Vagina (tissue), 2 donors: ENCODE measurements at regions not wholly inside any gene's neighbourhood (a gene's known extent, or its start where the extent isn't known, plus 50 kb on each side); places are given as distances from the start of the nearest gene placed in this dataset.

Experiments
- DNase-seq, 2 donors: peaks; one replicate each; pipeline ENCODE4 v3.0.0-alpha.2; 2017; ENCODE audit errors: extremely low spot score in 2 of 2
- H3K27ac ChIP-seq: fragments of 200-600 bp; sonication (generic); one replicate; pipeline ENCODE4 v1.5.1; 2019
- H3K27me3 ChIP-seq: fragments of 200-600 bp; sonication (generic); one replicate; pipeline ENCODE4 v1.5.1; 2019
- H3K36me3 ChIP-seq, 2 donors: fragments of 200-600 bp; sonication (generic); one replicate each; pipeline ENCODE4 v1.5.1; 2017 to 2019
- H3K4me1 ChIP-seq: fragments of 200-600 bp; sonication (generic); one replicate; pipeline ENCODE4 v1.5.1; 2019
- H3K4me3 ChIP-seq, 2 donors: fragments of 200-600 bp; sonication (generic); 1 replicate in 1 of 2; 2 replicates in 1 of 2; pipeline ENCODE4 v1.5.1; 2016 to 2019
- H3K9me3 ChIP-seq: fragments of 200-600 bp; sonication (generic); one replicate; pipeline ENCODE4 v1.5.1; 2019
- POLR2A ChIP-seq, 2 donors: fragments of 450-650 bp; IDR thresholded peaks; one replicate each; pipeline ENCODE4 v1.6.1; 2017; ENCODE audit warnings: antibody characterized with exemption in 2 of 2, mild to moderate bottlenecking in 2 of 2, moderate library complexity in 2 of 2
- POLR2AphosphoS5 ChIP-seq, 2 donors: sonication (generic); formaldehyde crosslinking; IDR thresholded peaks; one replicate each; pipeline ENCODE4 v1.9.0; 2017; ENCODE audit warnings: antibody characterized with exemption in 2 of 2, mild to moderate bottlenecking in 2 of 2, low read depth in 1 of 2; ENCODE audit not compliant: insufficient read depth in 1 of 2
- intact Hi-C: fragments of 100-400 bp; cut with DNase I; formaldehyde crosslinking; loops from one replicate; pipeline ENCODE4 v1.15.1; 2023
- TF ChIP-seq, protein P1 (sequence below), 3 experiments: fragments of 450-650 bp in 2 of 3; fragments of 200-600 bp in 1 of 3; sonication (generic) in 1 of 3; IDR thresholded peaks; one replicate each; pipeline ENCODE4 v1.5.1; 2017 to 2019; ENCODE audit warnings: antibody characterized with exemption in 3 of 3, mild to moderate bottlenecking in 2 of 3, moderate library complexity in 2 of 3

GRCh38 chr3:154977666-154978065 is 102.5 kb upstream of the MME start:
- H3K27me3 ChIP-seq: no peaks in the 10 kb centered on the region
- DNase-seq: no peak
- no peaks in the 10 kb centered on the region for H3K4me1 ChIP-seq
- intact Hi-C loops: no loop called here
- no peaks in the 10 kb centered on the region for H3K36me3 ChIP-seq
- TF ChIP-seq POLR2A (IDR thresholded peaks at IDR 0.05) (no peak), POLR2AphosphoS5 (IDR thresholded peaks at IDR 0.05; ENCODE audit: insufficient read depth in 1 of 2, low read depth in 1 of 2) (no peak)
- TF ChIP-seq, protein P1, sequence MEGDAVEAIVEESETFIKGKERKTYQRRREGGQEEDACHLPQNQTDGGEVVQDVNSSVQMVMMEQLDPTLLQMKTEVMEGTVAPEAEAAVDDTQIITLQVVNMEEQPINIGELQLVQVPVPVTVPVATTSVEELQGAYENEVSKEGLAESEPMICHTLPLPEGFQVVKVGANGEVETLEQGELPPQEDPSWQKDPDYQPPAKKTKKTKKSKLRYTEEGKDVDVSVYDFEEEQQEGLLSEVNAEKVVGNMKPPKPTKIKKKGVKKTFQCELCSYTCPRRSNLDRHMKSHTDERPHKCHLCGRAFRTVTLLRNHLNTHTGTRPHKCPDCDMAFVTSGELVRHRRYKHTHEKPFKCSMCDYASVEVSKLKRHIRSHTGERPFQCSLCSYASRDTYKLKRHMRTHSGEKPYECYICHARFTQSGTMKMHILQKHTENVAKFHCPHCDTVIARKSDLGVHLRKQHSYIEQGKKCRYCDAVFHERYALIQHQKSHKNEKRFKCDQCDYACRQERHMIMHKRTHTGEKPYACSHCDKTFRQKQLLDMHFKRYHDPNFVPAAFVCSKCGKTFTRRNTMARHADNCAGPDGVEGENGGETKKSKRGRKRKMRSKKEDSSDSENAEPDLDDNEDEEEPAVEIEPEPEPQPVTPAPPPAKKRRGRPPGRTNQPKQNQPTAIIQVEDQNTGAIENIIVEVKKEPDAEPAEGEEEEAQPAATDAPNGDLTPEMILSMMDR (IDR thresholded peaks at IDR 0.05): no peak
- no peak overlapping the region for H3K27ac ChIP-seq
- no peak overlapping the region for H3K4me3 ChIP-seq
- no peaks in the 10 kb centered on the region for H3K9me3 ChIP-seq

DNA sequence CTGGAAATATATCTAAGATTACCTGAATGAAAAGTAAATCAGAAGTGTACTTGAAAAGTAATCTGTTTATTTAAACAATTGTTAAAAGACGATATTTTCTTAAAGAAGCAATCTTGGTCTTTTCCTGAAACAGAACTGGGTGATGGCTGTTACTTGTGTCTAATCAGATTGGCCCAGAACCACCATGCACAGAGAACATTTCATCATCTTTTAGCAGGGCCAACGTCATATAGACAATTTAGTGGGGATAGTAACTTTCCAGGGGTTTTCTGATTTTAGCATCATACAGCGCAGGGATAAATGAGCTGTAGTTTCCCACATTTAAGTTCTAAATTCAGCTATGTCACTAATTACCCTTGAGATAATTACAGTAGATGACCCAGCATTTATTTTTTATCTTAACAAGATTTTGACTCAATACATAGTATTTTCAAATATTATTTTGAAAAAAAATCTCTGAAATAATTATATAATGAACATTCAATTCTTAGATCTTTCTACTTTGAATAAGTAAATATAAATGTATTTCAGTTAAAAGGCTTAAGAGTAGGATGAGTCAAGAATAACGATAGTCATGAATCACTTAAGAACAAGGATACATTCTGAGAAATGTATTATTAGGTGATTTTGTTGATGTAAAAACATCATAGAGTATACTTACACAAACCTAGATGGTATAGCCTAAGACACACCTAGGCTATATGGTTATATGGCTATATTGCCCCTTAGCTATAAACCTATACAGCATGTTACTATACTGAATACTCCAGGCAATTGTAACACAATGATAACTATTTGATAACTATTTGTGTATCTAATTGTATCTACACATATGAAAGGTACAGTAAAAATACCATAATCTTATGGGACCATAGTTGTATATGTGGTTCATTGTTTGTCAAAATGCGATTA is 103.8 kb upstream of the MME start:
- H3K36me3 ChIP-seq: no peaks in the 10 kb centered on the region
- no peak for TF ChIP-seq POLR2A (IDR thresholded peaks at IDR 0.05)
- TF ChIP-seq, protein P1 (IDR thresholded peaks at IDR 0.05): no peak
- TF ChIP-seq POLR2AphosphoS5 (IDR thresholded peaks at IDR 0.05; ENCODE audit: insufficient read depth in 1 of 2, low read depth in 1 of 2): no peak
- H3K9me3 ChIP-seq: no peaks in the 10 kb centered on the region
- intact Hi-C loops: no loop called here
- H3K27ac ChIP-seq: no peak overlapping the region
- no peak for DNase-seq
- H3K4me3 ChIP-seq: no peak overlapping the region
- H3K4me1 ChIP-seq: no peaks in the 10 kb centered on the region
- no peaks in the 10 kb centered on the region for H3K27me3 ChIP-seq

- intact Hi-C loops: no loop called here
- H3K9me3 ChIP-seq: no peaks in the 10 kb centered on the region
Observed at GRCh38 chr3:154973851-154974250, 106.3 kb upstream of the MME start.

DNA sequence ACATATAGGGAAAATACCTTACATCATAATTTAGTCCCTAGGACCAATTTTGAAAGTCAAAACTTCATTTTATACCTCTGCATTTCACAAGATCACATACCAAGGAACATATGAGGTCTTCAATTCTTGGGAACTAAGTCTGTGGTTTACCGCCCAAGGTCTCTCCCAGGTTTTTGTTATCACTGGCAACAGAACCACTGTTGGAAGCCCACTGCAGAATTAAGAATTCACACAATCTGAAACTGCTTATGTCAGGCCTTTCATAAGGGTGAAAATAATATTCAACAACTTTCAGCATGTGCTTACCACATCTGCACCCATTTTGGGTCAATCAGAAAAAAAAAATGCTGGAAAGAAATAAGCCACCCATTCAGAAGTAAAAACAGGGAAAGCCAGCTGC is 107.2 kb upstream of the MME start:
- no peaks in the 10 kb centered on the region for H3K36me3 ChIP-seq
- H3K27me3 ChIP-seq: no peaks in the 10 kb centered on the region
- TF ChIP-seq, protein P1 (IDR thresholded peaks at IDR 0.05): no peak
- TF ChIP-seq POLR2A (IDR thresholded peaks at IDR 0.05): no peak
- TF ChIP-seq POLR2AphosphoS5 (IDR thresholded peaks at IDR 0.05; ENCODE audit: insufficient read depth in 1 of 2, low read depth in 1 of 2): no peak
- no peak overlapping the region for H3K4me3 ChIP-seq
- H3K4me1 ChIP-seq: peaks cover 8% of the 10 kb centered on the region
- no peaks in the 10 kb centered on the region for H3K9me3 ChIP-seq
- H3K27ac ChIP-seq: no peak overlapping the region
- DNase-seq: no peak
- intact Hi-C loops: no loop called here

More at GRCh38 chr3:154973851-154974250, 106.3 kb upstream of the MME start:
- no peak for DNase-seq
- TF ChIP-seq POLR2AphosphoS5 (IDR thresholded peaks at IDR 0.05; ENCODE audit: insufficient read depth in 1 of 2, low read depth in 1 of 2) (no peak), POLR2A (IDR thresholded peaks at IDR 0.05) (no peak)
- TF ChIP-seq, protein P1 (IDR thresholded peaks at IDR 0.05): no peak
- Histone ChIP-seq H3K27ac (no peak overlapping the region), H3K27me3 (no peaks in the 10 kb centered on the region), H3K36me3 (no peaks in the 10 kb centered on the region), H3K4me3 (no peak overlapping the region), H3K4me1 (peaks cover 8% of the 10 kb centered on the region)

GRCh38 chr3:154971771-154972326 is 108.3 kb upstream of the MME start:
- TF ChIP-seq, protein P1 (IDR thresholded peaks at IDR 0.05): no peak
- TF ChIP-seq POLR2AphosphoS5 (IDR thresholded peaks at IDR 0.05; ENCODE audit: insufficient read depth in 1 of 2, low read depth in 1 of 2) (peak; percentile 27 to 30), POLR2A (IDR thresholded peaks at IDR 0.05) (no peak)
- H3K4me3 ChIP-seq: no peak overlapping the region
- intact Hi-C loops: no loop called here
- H3K4me1 ChIP-seq: peaks cover 8% of the 10 kb centered on the region
- peak overlapping the region; percentile 17 for H3K27ac ChIP-seq
- no peak for DNase-seq
- H3K27me3 ChIP-seq: no peaks in the 10 kb centered on the region
- H3K9me3 ChIP-seq: no peaks in the 10 kb centered on the region
- H3K36me3 ChIP-seq: no peaks in the 10 kb centered on the region
